SK-N-MC (cell line): ENCODE measurements at regions not wholly inside any gene's neighbourhood (a gene's known extent, or its start where the extent isn't known, plus 50 kb on each side); places are given as distances from the start of the nearest gene placed in this dataset.
"Not testable (repeated sequence)": the region's sequence is repeated elsewhere in the genome, so short reads cannot be mapped to it uniquely, and the experiment has no call there.

Experiments
- EZH2 ChIP-seq: fragments of 200-600 bp; sonication (generic); IDR thresholded peaks from one replicate; pipeline ENCODE4 v1.6.1; 2017; ENCODE audit warnings: antibody characterized with exemption
- POLR2AphosphoS5 ChIP-seq: IDR thresholded peaks from 2 replicates; pipeline ENCODE4 v1.6.1; 2012; ENCODE audit warnings: mild to moderate bottlenecking, low read depth, low read length, borderline replicate concordance

- TF ChIP-seq EZH2, POLR2AphosphoS5: not testable (repeated sequence)
Observed at GRCh38 chr13:37155613-37156097, 50.2 kb upstream of the CSNK1A1L start.
